GM19468 (cell line): ENCODE measurements at regions not wholly inside any gene's neighbourhood (a gene's known extent, or its start where the extent isn't known, plus 50 kb on each side); places are given as distances from the start of the nearest gene placed in this dataset.

Experiments
- ATAC-seq: cut with Tn5 transposase; IDR thresholded peaks from one replicate; pipeline ENCODE4 v1.9.1; 2021; ENCODE audit warnings: mild to moderate bottlenecking, moderate library complexity, moderate number of reproducible peaks; ENCODE audit not compliant: unreplicated experiment; ENCODE audit errors: extremely low read depth

GRCh38 chr1:193971595-193971994, 785.2 kb upstream of the B3GALT2 start:
- no peak for ATAC-seq

GRCh38 chr1:193960499-193960898, 774.1 kb upstream of the B3GALT2 start:
- no peak for ATAC-seq

- no peak for ATAC-seq
Measured at GRCh38 chr1:193960040-193960439, 773.6 kb upstream of the B3GALT2 start.

- ATAC-seq = no peak
Measured at GRCh38 chr1:193957556-193958095, 771.2 kb upstream of the B3GALT2 start.

GRCh38 chr1:193952778-193953374, 766.5 kb upstream of the B3GALT2 start:
- no peak for ATAC-seq

- ATAC-seq = no peak
Measured at GRCh38 chr1:193951984-193952383, 765.6 kb upstream of the B3GALT2 start.

GRCh38 chr1:193944454-193944853, 758.0 kb upstream of the B3GALT2 start:
- no peak for ATAC-seq

GRCh38 chr1:193940176-193940575, 753.8 kb upstream of the B3GALT2 start:
- ATAC-seq = no peak

GRCh38 chr1:193939585-193939984, 753.2 kb upstream of the B3GALT2 start:
- no peak for ATAC-seq

- no peak for ATAC-seq
Measured at GRCh38 chr1:193937308-193937707, 750.9 kb upstream of the B3GALT2 start.

GRCh38 chr1:193932979-193933378, 746.6 kb upstream of the B3GALT2 start:
- no peak for ATAC-seq

GRCh38 chr1:193931356-193931755, 744.9 kb upstream of the B3GALT2 start:
- no peak for ATAC-seq

GRCh38 chr1:193929374-193930033, 743.1 kb upstream of the B3GALT2 start:
- ATAC-seq = no peak

- no peak for ATAC-seq
Measured at GRCh38 chr1:193927550-193927949, 741.1 kb upstream of the B3GALT2 start.

GRCh38 chr1:193926956-193927355, 740.5 kb upstream of the B3GALT2 start:
- no peak for ATAC-seq

- no peak for ATAC-seq
Measured at GRCh38 chr1:193919827-193920226, 733.4 kb upstream of the B3GALT2 start.

- no peak for ATAC-seq
Measured at GRCh38 chr1:193916452-193916851, 730.0 kb upstream of the B3GALT2 start.

GRCh38 chr1:193914871-193915270, 728.5 kb upstream of the B3GALT2 start:
- no peak for ATAC-seq

GRCh38 chr1:193909406-193910082, 723.1 kb upstream of the B3GALT2 start:
- no peak for ATAC-seq

GRCh38 chr1:193905288-193906085, 719.1 kb upstream of the B3GALT2 start:
- no peak for ATAC-seq
